ENCODE measurements at regions not wholly inside any gene's neighbourhood (a gene's known extent, or its start where the extent isn't known, plus 50 kb on each side); places are given as distances from the start of the nearest gene placed in this dataset.

- Histone ChIP-seq H3K27ac (no peak overlapping the region), H3K27me3 (no peaks in the 10 kb centered on the region), H3K36me3 (no peaks in the 10 kb centered on the region), H3K9me3 (no peaks in the 10 kb centered on the region), H3K4me1 (no peaks in the 10 kb centered on the region), H3K4me3 (no peak overlapping the region)
- DNase-seq (ENCODE audit: low spot score in 2 of 2) = no peak
- intact Hi-C loops (cut with DNase I; ENCODE audit: low total_unique reads) = no loop called here
- TF ChIP-seq POLR2A (IDR thresholded peaks at IDR 0.05) (no peak), POLR2AphosphoS5 (IDR thresholded peaks at IDR 0.05) (no peak), CTCF (IDR thresholded peaks at IDR 0.05) (no peak)
Measured at GRCh38 chr12:114884575-114884974, 200.6 kb upstream of the TBX3 start.

DNA sequence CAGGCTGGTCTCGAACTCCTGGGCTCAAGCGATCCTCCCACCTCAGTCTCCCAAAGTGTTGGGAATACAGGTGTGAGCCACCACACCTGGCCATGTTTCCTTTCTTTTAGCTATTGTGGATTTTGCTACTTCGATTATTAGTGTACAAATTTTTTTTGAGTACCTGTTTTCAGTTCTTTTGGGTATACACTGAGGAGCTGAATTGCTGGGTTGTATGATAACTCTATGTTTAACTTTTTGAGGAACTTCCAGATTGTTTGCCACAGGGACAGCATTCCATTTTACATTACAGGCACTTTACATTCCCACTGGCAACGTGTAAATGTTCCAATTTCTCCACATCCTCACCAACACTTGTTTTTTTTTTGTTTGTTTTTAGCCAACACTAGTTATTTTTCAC, 198.1 kb upstream of the TBX3 start:
- H3K9me3 ChIP-seq = no peaks in the 10 kb centered on the region
- no peak for TF ChIP-seq POLR2A (IDR thresholded peaks at IDR 0.05)
- no peak for TF ChIP-seq CTCF (IDR thresholded peaks at IDR 0.05)
- no peak for TF ChIP-seq POLR2AphosphoS5 (IDR thresholded peaks at IDR 0.05)
- no peaks in the 10 kb centered on the region for H3K4me1 ChIP-seq
- no peak overlapping the region for H3K4me3 ChIP-seq
- DNase-seq (ENCODE audit: low spot score in 2 of 2) = no peak
- intact Hi-C loops (cut with DNase I; ENCODE audit: low total_unique reads) = no loop called here
- no peak overlapping the region for H3K27ac ChIP-seq
- no peaks in the 10 kb centered on the region for H3K36me3 ChIP-seq
- H3K27me3 ChIP-seq = no peaks in the 10 kb centered on the region

GRCh38 chr12:114879354-114879753, 195.4 kb upstream of the TBX3 start:
- Histone ChIP-seq H3K4me1 (no peaks in the 10 kb centered on the region), H3K36me3 (no peaks in the 10 kb centered on the region), H3K4me3 (no peak overlapping the region), H3K9me3 (no peaks in the 10 kb centered on the region), H3K27me3 (no peaks in the 10 kb centered on the region), H3K27ac (no peak overlapping the region)
- no peak for DNase-seq (ENCODE audit: low spot score in 2 of 2)
- no peak for TF ChIP-seq CTCF (IDR thresholded peaks at IDR 0.05)
- no peak for TF ChIP-seq POLR2A (IDR thresholded peaks at IDR 0.05)
- no peak for TF ChIP-seq POLR2AphosphoS5 (IDR thresholded peaks at IDR 0.05)
- intact Hi-C loops (cut with DNase I; ENCODE audit: low total_unique reads) = no loop called here

- Histone ChIP-seq H3K9me3 (no peaks in the 10 kb centered on the region), H3K36me3 (no peaks in the 10 kb centered on the region), H3K4me1 (no peaks in the 10 kb centered on the region), H3K4me3 (no peak overlapping the region), H3K27ac (no peak overlapping the region), H3K27me3 (no peaks in the 10 kb centered on the region)
- intact Hi-C loops (cut with DNase I; ENCODE audit: low total_unique reads) = no loop called here
- TF ChIP-seq CTCF (IDR thresholded peaks at IDR 0.05) = no peak
- TF ChIP-seq POLR2A (IDR thresholded peaks at IDR 0.05) = no peak
- TF ChIP-seq POLR2AphosphoS5 (IDR thresholded peaks at IDR 0.05) = no peak
- DNase-seq (ENCODE audit: low spot score in 2 of 2) = no peak
Measured at GRCh38 chr12:114878781-114879180, 194.8 kb upstream of the TBX3 start.

DNA sequence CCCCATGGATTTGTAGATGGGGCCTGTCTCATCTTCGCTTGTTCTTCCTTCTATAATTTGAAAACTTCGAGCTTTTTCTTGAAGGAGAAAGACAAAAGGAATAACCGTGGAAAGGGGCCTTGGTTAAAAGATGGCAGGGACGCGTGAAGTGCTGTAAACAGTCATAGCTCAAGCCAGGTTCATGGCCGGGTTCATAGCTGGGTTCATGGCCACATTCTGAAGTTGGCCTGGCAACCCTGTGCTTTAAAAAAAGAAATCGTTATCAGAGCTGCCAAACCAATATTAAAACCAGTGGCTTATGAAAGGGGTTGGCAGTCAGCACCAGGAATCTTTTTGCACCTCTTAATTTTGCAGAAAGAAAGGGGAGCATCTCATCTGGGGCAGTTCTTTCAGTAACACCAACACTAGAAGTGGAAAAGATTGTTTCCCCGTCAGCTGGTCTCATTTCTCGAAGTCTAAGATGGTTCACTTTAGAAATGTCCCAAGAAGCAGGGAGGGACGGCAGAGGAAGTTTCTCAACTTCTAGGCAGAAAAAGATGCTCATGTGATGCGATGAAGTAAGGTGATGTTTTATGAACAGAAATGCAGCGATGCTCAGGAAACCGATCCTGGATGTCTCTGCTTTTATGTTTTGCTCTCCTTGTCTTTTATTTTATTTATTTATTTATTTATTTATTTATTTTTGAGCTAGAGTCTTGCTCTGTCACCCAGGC, 193.1 kb upstream of the TBX3 start:
- H3K27ac ChIP-seq = no peak overlapping the region
- H3K4me3 ChIP-seq = no peak overlapping the region
- intact Hi-C loops (cut with DNase I; ENCODE audit: low total_unique reads) = no loop called here
- DNase-seq (ENCODE audit: low spot score in 2 of 2) = no peak
- no peaks in the 10 kb centered on the region for H3K36me3 ChIP-seq
- H3K27me3 ChIP-seq = no peaks in the 10 kb centered on the region
- H3K4me1 ChIP-seq = no peaks in the 10 kb centered on the region
- H3K9me3 ChIP-seq = no peaks in the 10 kb centered on the region
- TF ChIP-seq POLR2AphosphoS5 (IDR thresholded peaks at IDR 0.05) (no peak), POLR2A (IDR thresholded peaks at IDR 0.05) (no peak), CTCF (IDR thresholded peaks at IDR 0.05) (no peak)
